ENCODE measurements at regions not wholly inside any gene's neighbourhood (a gene's known extent, or its start where the extent isn't known, plus 50 kb on each side); places are given as distances from the start of the nearest gene placed in this dataset.
"Not testable (repeated sequence)": the region's sequence is repeated elsewhere in the genome, so short reads cannot be mapped to it uniquely, and the experiment has no call there.

DNA sequence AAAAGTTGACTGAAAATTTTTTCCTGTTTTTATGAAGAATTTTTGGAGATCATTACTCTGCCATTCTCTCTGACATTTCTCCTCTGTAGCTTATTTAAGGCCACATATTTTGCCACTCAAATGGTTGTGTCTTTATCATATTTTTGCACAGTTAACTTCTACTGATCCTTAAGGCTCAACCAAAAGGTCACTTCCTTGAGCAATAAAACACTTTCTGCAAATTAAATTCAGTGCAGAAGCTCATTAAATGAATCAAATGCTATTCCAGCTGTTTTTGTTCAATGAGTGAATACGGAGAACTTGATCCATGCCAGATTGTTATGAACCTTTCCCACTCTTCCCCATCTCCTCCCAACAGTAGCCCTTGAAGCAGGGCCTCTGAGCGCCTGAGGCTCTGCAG, 93.8 kb upstream of the EPB41L4A start:
- H3K27me3 Mint-ChIP-seq (ENCODE audit: low read depth), result no peaks in the 10 kb centered on the region; the same call in 1 of the 2 replicates
- peaks cover 51% of the 10 kb centered on the region for H3K9me3 Mint-ChIP-seq
- ChIA-PET POLR2A (no interaction called here), CTCF (no interaction called here)
- H3K36me3 Mint-ChIP-seq, result peaks cover 22% of the 10 kb centered on the region
- no peak for TF ChIP-seq MYBL2 (CRISPR knock-in tag; IDR thresholded peaks at IDR 0.05)
- TF ChIP-seq ATF1 (CRISPR knock-in tag; IDR thresholded peaks at IDR 0.05), result no peak
- TF ChIP-seq ZNF219 (CRISPR knock-in tag; IDR thresholded peaks at IDR 0.05; ENCODE audit: borderline replicate concordance), result no peak
- no peak for TF ChIP-seq SMAD3 (CRISPR knock-in tag; IDR thresholded peaks at IDR 0.05; ENCODE audit: borderline replicate concordance)
- no peak for TF ChIP-seq RELA (CRISPR knock-in tag; IDR thresholded peaks at IDR 0.05; ENCODE audit: borderline replicate concordance)
- no peak overlapping the region for H3K27ac Mint-ChIP-seq
- H3K4me1 Mint-ChIP-seq, result no peaks in the 10 kb centered on the region
- H3K4me3 Mint-ChIP-seq, result no peak overlapping the region
- DNase-seq (ENCODE audit: low spot score) (no peak), ATAC-seq (no peak)

DNA sequence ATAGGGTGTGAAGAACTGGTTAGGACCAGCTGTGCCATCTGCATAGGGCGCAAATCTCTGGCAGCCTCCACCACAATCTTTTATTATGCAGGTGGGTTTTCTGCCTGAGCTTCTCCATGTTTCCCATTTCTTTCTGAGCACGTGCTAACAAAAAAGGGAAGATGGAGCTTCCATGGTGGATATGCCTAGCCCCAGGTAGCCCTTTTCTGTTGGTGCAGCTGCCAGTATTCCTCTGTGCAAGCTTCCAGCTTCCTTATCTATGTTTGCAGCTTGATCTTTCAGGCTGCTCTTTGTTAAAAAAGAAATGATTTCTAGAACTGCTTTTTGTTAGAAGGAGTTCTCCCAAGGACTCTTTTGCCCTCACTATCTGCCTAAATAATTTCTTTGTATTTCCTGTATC, 95.0 kb upstream of the EPB41L4A start:
- H3K4me1 Mint-ChIP-seq, result no peaks in the 10 kb centered on the region
- ATAC-seq, result no peak
- TF ChIP-seq, protein P1, sequence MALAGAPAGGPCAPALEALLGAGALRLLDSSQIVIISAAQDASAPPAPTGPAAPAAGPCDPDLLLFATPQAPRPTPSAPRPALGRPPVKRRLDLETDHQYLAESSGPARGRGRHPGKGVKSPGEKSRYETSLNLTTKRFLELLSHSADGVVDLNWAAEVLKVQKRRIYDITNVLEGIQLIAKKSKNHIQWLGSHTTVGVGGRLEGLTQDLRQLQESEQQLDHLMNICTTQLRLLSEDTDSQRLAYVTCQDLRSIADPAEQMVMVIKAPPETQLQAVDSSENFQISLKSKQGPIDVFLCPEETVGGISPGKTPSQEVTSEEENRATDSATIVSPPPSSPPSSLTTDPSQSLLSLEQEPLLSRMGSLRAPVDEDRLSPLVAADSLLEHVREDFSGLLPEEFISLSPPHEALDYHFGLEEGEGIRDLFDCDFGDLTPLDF (CRISPR knock-in tag; IDR thresholded peaks at IDR 0.05), result no peak
- no peak for TF ChIP-seq MYBL2 (CRISPR knock-in tag; IDR thresholded peaks at IDR 0.05)
- TF ChIP-seq TEAD1 (CRISPR knock-in tag; IDR thresholded peaks at IDR 0.05), result no peak
- no peak for TF ChIP-seq ZNF416 (CRISPR knock-in tag; IDR thresholded peaks at IDR 0.05)
- no peak for TF ChIP-seq GABPB1 (CRISPR knock-in tag; IDR thresholded peaks at IDR 0.05)
- no peak for TF ChIP-seq ZNF121 (CRISPR knock-in tag; IDR thresholded peaks at IDR 0.05)
- no peak for TF ChIP-seq ZBTB21 (CRISPR knock-in tag; IDR thresholded peaks at IDR 0.05; ENCODE audit: borderline replicate concordance)
- no peak for TF ChIP-seq CBFB (CRISPR knock-in tag; IDR thresholded peaks at IDR 0.05; ENCODE audit: low read depth)
- TF ChIP-seq, protein P2, sequence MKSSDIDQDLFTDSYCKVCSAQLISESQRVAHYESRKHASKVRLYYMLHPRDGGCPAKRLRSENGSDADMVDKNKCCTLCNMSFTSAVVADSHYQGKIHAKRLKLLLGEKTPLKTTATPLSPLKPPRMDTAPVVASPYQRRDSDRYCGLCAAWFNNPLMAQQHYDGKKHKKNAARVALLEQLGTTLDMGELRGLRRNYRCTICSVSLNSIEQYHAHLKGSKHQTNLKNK (CRISPR knock-in tag; IDR thresholded peaks at IDR 0.05), result no peak
- TF ChIP-seq, protein P3, sequence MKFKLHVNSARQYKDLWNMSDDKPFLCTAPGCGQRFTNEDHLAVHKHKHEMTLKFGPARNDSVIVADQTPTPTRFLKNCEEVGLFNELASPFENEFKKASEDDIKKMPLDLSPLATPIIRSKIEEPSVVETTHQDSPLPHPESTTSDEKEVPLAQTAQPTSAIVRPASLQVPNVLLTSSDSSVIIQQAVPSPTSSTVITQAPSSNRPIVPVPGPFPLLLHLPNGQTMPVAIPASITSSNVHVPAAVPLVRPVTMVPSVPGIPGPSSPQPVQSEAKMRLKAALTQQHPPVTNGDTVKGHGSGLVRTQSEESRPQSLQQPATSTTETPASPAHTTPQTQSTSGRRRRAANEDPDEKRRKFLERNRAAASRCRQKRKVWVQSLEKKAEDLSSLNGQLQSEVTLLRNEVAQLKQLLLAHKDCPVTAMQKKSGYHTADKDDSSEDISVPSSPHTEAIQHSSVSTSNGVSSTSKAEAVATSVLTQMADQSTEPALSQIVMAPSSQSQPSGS (CRISPR knock-in tag; IDR thresholded peaks at IDR 0.05; ENCODE audit: borderline replicate concordance, low read depth), result no peak
- TF ChIP-seq, protein P4, sequence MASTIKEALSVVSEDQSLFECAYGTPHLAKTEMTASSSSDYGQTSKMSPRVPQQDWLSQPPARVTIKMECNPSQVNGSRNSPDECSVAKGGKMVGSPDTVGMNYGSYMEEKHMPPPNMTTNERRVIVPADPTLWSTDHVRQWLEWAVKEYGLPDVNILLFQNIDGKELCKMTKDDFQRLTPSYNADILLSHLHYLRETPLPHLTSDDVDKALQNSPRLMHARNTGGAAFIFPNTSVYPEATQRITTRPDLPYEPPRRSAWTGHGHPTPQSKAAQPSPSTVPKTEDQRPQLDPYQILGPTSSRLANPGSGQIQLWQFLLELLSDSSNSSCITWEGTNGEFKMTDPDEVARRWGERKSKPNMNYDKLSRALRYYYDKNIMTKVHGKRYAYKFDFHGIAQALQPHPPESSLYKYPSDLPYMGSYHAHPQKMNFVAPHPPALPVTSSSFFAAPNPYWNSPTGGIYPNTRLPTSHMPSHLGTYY (CRISPR knock-in tag; IDR thresholded peaks at IDR 0.05), result no peak
- TF ChIP-seq NFYB (CRISPR knock-in tag; conservative IDR thresholded peaks at IDR 0.05; ENCODE audit: low read depth), result no peak
- no peak overlapping the region for H3K4me3 Mint-ChIP-seq
- ChIA-PET POLR2A (no interaction called here), CTCF (interaction anchor here (0.8 kb wide), 1 partner anchor 15 kb away, joined by 3 read pairs; no protein-coding TSS in a partner anchor)
- H3K9me3 Mint-ChIP-seq, result peaks cover 52% of the 10 kb centered on the region
- no peaks in the 10 kb centered on the region; the same call in 1 of the 2 replicates for H3K27me3 Mint-ChIP-seq (ENCODE audit: low read depth)
- no peak for DNase-seq (ENCODE audit: low spot score)
- H3K36me3 Mint-ChIP-seq, result peaks cover 22% of the 10 kb centered on the region
- H3K27ac Mint-ChIP-seq, result no peak overlapping the region

DNA sequence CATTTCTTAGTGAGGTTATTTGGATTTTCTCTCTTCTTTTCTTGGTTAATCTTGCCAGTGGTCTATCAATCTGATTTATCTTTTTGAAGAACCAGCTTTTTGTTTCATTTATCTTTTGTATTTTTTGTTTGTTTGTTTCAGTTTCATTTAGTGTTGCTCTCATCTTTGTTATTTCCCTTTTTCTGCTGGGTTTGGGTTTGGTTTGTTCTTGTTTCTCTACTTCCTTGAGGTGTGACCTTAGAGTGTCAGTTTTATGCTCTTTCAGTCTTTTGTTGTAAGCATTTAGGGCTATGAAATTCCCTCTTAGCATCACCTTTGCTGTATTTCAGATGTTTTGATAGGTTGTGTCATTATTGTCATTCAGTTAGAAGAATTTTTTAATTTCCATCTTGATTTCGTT, 101.4 kb upstream of the EPB41L4A start:
- ATAC-seq; H3K27ac Mint-ChIP-seq; POLR2A ChIA-PET; DNase-seq (ENCODE audit: low spot score); H3K4me3 Mint-ChIP-seq; H3K36me3 Mint-ChIP-seq; CTCF ChIA-PET; H3K27me3 Mint-ChIP-seq (ENCODE audit: low read depth); H3K4me1 Mint-ChIP-seq: not testable (repeated sequence)
- H3K9me3 Mint-ChIP-seq, result peaks cover 29% of the 10 kb centered on the region

DNA sequence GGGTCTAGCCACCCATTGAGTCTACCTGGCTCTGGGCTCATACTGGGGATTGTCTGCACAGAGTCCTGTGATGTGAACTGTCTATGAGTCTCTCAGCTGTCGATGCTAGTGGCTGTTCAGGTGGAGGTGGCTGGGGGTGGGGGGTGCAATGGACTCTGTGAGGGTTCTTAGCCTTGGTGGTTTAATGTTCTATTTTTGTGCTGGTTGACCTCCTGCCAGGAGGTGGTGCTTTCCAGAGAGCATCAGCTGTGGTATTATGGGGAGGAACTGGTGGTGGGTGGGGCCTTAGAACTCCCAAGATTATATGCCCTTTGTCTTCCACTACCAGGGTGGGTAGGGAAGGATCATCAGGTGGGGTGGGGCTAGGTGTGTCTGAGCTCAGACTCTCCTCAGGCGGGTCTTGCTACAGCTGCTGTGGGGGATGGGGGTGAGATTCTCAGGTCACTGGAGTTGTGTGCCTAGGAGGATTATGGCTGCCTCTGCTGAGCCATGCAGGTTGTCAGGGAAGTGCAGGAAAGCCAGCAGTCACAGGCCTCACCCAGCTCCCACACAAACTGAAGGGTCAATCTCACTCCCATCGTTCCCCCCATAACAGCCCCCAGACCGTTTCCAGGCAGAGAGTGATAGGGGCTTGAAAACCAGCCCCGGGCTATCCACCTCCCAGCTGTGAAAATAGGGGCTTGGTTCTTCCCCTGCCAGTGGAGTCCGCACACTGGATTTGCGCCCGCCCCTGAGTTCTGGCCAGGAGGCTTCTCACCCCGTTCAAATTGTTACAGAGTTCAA, 104.0 kb upstream of the EPB41L4A start:
- H3K27me3 Mint-ChIP-seq (ENCODE audit: low read depth); H3K4me3 Mint-ChIP-seq; H3K27ac Mint-ChIP-seq; H3K36me3 Mint-ChIP-seq; POLR2A ChIA-PET; H3K4me1 Mint-ChIP-seq; ATAC-seq; DNase-seq (ENCODE audit: low spot score): not testable (repeated sequence)
- H3K9me3 Mint-ChIP-seq, result peaks cover 27% of the 10 kb centered on the region
- CTCF ChIA-PET, result interaction anchor here (1.2 kb wide), 1 partner anchor 31 kb away, joined by 3 read pairs; no protein-coding TSS in a partner anchor

DNA sequence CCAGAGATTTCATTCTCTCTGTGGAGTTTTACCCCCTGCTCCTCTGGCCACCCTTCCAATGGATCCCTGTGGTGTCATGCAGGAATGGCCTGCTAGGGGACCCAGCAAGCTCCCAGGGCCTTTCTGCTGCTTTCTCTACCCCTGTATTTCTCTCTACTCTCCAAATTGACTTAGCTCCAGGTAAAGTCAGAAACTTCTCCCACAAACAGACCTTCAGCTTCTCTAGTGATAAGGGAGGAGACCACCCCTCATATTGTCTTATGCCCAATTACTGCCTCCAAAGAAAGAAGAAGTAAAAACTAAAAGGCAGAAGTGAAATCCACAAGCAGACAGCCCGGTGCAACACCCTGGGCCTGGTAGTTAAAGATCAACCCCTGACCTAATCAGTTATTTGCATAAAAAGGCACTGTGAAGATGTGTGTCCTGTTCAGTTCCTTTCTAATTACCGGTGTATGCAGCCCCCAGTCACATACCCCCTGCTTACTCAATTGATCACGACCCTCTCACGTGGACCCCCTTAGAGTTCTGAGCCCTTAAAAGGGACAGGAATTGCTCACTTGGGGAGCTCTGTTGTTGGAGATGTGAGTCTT, 104.7 kb upstream of the EPB41L4A start:
- H3K4me3 Mint-ChIP-seq; DNase-seq (ENCODE audit: low spot score); CTCF ChIA-PET; H3K4me1 Mint-ChIP-seq; ATAC-seq; H3K36me3 Mint-ChIP-seq; POLR2A ChIA-PET; H3K27me3 Mint-ChIP-seq (ENCODE audit: low read depth); H3K27ac Mint-ChIP-seq: not testable (repeated sequence)
- H3K9me3 Mint-ChIP-seq, result peaks cover 21% of the 10 kb centered on the region

All from WTC11 (cell line).